MCF 10A (cell line): ENCODE measurements at regions not wholly inside any gene's neighbourhood (a gene's known extent, or its start where the extent isn't known, plus 50 kb on each side); places are given as distances from the start of the nearest gene placed in this dataset.

ENCODE experiments used
- BruUV-seq: library from RNA; stranded (reverse); fragments of 400-500 nt; replicated peaks from 2 replicates; lab custom pipeline; 2021; lab: Mats Ljungman, UMichigan
- CTCF ChIA-PET: fragments of 300-600 bp; sonication (Branson Sonifier 250); formaldehyde crosslinking; extraction: SDS; loops from one replicate; lab custom pipeline; 2021; ENCODE audit warnings: antibody characterized with exemption, inconsistent platforms; lab: Yijun Ruan, JAX
- POLR2A ChIA-PET: fragments of 300-600, 350-650 bp; sonication (Branson Sonifier 250); formaldehyde crosslinking; extraction: SDS; loops from one replicate; lab custom pipeline; 2020; ENCODE audit warnings: antibody characterized with exemption, inconsistent platforms; lab: Yijun Ruan, JAX
- DNase-seq: peaks from one replicate; pipeline ENCODE4 v3.0.0-alpha.2; 2018; ENCODE audit not compliant: unreplicated experiment
- H3K27ac Mint-ChIP-seq: one replicate; pipeline ENCODE4 v1.8.0; 2022; ENCODE audit warnings: mild to moderate bottlenecking, low read depth, mixed read lengths; ENCODE audit not compliant: unreplicated experiment
- H3K27me3 Mint-ChIP-seq: one replicate; pipeline ENCODE4 v1.8.0; 2022; ENCODE audit warnings: mixed read lengths; ENCODE audit not compliant: insufficient read depth, unreplicated experiment
- H3K36me3 Mint-ChIP-seq: one replicate; pipeline ENCODE4 v1.8.0; 2022; ENCODE audit warnings: mild to moderate bottlenecking, moderate library complexity, mixed read lengths; ENCODE audit not compliant: insufficient read depth, unreplicated experiment
- H3K4me1 Mint-ChIP-seq: one replicate; pipeline ENCODE4 v1.8.0; 2022; ENCODE audit warnings: mixed read lengths; ENCODE audit not compliant: insufficient read depth, unreplicated experiment
- H3K4me3 Mint-ChIP-seq: one replicate; pipeline ENCODE4 v1.8.0; 2022; ENCODE audit warnings: mild to moderate bottlenecking, moderate library complexity, mixed read lengths; ENCODE audit not compliant: unreplicated experiment
- H3K9me3 Mint-ChIP-seq: one replicate; pipeline ENCODE4 v1.8.0; 2022; ENCODE audit warnings: mixed read lengths; ENCODE audit not compliant: unreplicated experiment
- intact Hi-C: fragments of 100-400 bp; cut with micrococcal nuclease; formaldehyde crosslinking; loops from 2 replicates; pipeline ENCODE4 v1.14.1; 2022
- TF ChIP-seq, protein P1 (sequence below): fragments of 200-600 bp; IDR thresholded peaks from one replicate; pipeline ENCODE4 v1.8.0; 2022; ENCODE audit warnings: antibody characterized with exemption, mild to moderate bottlenecking; ENCODE audit not compliant: unreplicated experiment

GRCh38 chr2:8524388-8524787 is 157.5 kb upstream of the ID2 start:
- POLR2A ChIA-PET = no interaction called here
- Mint-ChIP-seq H3K36me3 (no peaks in the 10 kb centered on the region), H3K27ac (no peak overlapping the region), H3K4me1 (no peaks in the 10 kb centered on the region), H3K4me3 (no peak overlapping the region), H3K27me3 (no peaks in the 10 kb centered on the region), H3K9me3 (peaks cover 10% of the 10 kb centered on the region)
- TF ChIP-seq, protein P1, sequence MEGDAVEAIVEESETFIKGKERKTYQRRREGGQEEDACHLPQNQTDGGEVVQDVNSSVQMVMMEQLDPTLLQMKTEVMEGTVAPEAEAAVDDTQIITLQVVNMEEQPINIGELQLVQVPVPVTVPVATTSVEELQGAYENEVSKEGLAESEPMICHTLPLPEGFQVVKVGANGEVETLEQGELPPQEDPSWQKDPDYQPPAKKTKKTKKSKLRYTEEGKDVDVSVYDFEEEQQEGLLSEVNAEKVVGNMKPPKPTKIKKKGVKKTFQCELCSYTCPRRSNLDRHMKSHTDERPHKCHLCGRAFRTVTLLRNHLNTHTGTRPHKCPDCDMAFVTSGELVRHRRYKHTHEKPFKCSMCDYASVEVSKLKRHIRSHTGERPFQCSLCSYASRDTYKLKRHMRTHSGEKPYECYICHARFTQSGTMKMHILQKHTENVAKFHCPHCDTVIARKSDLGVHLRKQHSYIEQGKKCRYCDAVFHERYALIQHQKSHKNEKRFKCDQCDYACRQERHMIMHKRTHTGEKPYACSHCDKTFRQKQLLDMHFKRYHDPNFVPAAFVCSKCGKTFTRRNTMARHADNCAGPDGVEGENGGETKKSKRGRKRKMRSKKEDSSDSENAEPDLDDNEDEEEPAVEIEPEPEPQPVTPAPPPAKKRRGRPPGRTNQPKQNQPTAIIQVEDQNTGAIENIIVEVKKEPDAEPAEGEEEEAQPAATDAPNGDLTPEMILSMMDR = no peak
- CTCF ChIA-PET = interaction anchor here (0.7 kb wide), 1 partner anchor 329 kb away, joined by 3 read pairs; no protein-coding TSS in a partner anchor
- intact Hi-C loops = no loop called here
- BruUV-seq = no TSS peak
- no peak for DNase-seq

DNA sequence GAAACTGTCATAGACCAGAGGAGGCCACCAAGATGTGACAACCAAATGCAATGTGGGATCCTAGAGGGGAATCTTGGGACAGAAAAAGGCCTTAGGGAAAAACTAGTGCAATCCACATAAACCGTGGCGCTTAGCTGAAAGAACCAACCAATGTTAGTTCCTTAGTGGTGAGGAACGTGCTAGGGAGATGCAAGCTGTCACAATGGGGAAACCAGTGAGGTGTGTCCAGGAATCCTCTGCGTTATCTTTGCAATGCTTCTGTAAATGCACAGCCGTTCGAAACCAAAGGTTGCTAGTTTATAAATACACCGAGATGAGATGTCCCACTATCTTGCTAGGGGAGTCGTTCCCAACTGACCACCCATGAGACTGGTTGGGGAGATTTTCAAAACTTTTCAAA is 157.0 kb upstream of the ID2 start:
- TF ChIP-seq, protein P1 = no peak
- no peak overlapping the region for H3K27ac Mint-ChIP-seq
- no peaks in the 10 kb centered on the region for H3K4me1 Mint-ChIP-seq
- DNase-seq = no peak
- no peaks in the 10 kb centered on the region for H3K27me3 Mint-ChIP-seq
- no peaks in the 10 kb centered on the region for H3K36me3 Mint-ChIP-seq
- ChIA-PET CTCF (no interaction called here), POLR2A (no interaction called here)
- no TSS peak for BruUV-seq
- H3K9me3 Mint-ChIP-seq = peaks cover 10% of the 10 kb centered on the region
- H3K4me3 Mint-ChIP-seq = no peak overlapping the region
- intact Hi-C loops = loop anchor here (5.0 kb wide), 1 partner anchor 873 kb away; no protein-coding TSS in a partner anchor

DNA sequence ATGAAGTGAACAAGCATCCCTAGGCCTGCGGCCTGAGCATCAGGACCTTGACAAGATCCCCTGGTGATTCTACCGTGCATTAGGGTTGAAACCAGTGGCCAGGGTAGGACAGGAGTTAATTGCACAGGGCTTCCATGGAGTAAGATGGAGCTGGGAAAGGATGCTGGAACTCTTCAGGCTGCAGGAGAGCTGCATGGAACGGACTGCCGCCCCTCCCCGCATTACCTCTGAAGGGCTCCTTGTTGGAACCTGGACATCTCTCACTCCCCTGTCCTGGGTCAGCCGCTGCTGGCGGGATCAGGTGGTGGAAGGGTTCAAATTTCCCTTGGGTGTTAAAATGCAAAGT is 156.6 kb upstream of the ID2 start:
- H3K27me3 Mint-ChIP-seq = no peaks in the 10 kb centered on the region
- ChIA-PET POLR2A (no interaction called here), CTCF (interaction anchor here (0.6 kb wide), 1 partner anchor 8 kb away, joined by 3 read pairs; no protein-coding TSS in a partner anchor)
- H3K27ac Mint-ChIP-seq = no peak overlapping the region
- no peak for DNase-seq
- no peaks in the 10 kb centered on the region for H3K36me3 Mint-ChIP-seq
- intact Hi-C loops = loop anchor here (5.0 kb wide), 1 partner anchor 873 kb away; no protein-coding TSS in a partner anchor
- no peak overlapping the region for H3K4me3 Mint-ChIP-seq
- TF ChIP-seq, protein P1 = no peak
- no peaks in the 10 kb centered on the region for H3K4me1 Mint-ChIP-seq
- no TSS peak for BruUV-seq
- H3K9me3 Mint-ChIP-seq = peaks cover 10% of the 10 kb centered on the region

DNA sequence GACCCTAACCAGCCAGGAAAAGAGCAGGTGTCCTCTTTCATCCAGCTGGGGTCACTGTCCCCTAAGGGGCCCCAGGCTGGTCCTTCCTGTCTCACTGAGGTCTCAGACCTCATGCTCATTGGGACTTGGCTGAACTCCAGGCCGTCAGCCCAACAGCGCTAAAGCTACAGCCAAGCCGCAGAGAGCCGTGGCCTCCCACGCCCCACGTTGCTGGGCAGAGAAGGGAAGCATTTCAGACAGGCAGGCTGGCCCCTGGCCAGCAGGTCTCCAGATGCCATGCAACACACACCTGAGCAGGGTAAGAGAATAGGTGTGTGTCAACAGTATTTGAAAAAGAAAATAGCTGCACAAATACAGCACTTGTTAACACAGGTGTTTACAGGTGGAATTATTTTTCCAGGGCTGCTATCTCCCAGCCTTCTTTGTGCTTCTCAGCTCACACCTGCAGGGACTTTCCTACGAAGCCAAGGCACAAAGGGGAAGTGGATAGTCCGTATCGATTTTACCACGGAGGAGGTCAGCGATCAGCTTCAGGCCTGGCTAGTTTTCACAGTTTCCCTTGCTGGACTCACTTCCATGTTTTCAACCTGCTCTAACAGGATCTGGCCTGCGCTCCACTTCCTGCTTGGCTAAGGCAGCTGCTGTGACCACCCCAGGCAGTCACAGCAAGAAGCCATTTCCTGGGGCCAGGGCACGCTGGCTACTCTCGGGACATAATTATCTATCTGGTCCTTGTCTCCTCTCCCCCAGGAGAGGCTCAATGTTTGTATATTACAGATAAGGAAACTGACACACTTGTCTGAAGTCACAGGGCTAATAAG is 156.1 kb upstream of the ID2 start:
- no TSS peak for BruUV-seq
- peaks cover 12% of the 10 kb centered on the region for H3K9me3 Mint-ChIP-seq
- ChIA-PET POLR2A (no interaction called here), CTCF (interaction anchor here (0.6 kb wide), 1 partner anchor 9 kb away, joined by 3 read pairs; no protein-coding TSS in a partner anchor)
- no peak overlapping the region for H3K4me3 Mint-ChIP-seq
- no peak overlapping the region for H3K27ac Mint-ChIP-seq
- intact Hi-C loops = loop anchor here (5.0 kb wide), 1 partner anchor 873 kb away; no protein-coding TSS in a partner anchor
- TF ChIP-seq, protein P1 = no peak
- peak; percentile 83 for DNase-seq
- no peaks in the 10 kb centered on the region for H3K36me3 Mint-ChIP-seq
- no peaks in the 10 kb centered on the region for H3K4me1 Mint-ChIP-seq
- no peaks in the 10 kb centered on the region for H3K27me3 Mint-ChIP-seq
